ENCODE measurements at regions not wholly inside any gene's neighbourhood (a gene's known extent, or its start where the extent isn't known, plus 50 kb on each side); places are given as distances from the start of the nearest gene placed in this dataset.

GRCh38 chr11:25992294-25992693 is 339.6 kb upstream of the ANO3 start:
- TF ChIP-seq CTCF (IDR thresholded peaks at IDR 0.05; ENCODE audit: extremely low read depth, insufficient read depth, missing control alignments) = no peak
- DNase-seq (ENCODE audit: low spot score) = no peak
- in situ Hi-C loops (cut with MboI; ENCODE audit: low pct_unique_long_range_greater_than_20kb, low sequenced_read_pairs, unreplicated experiment) = no loop called here

GRCh38 chr11:25993016-25993415 is 338.9 kb upstream of the ANO3 start:
- TF ChIP-seq CTCF (IDR thresholded peaks at IDR 0.05; ENCODE audit: extremely low read depth, insufficient read depth, missing control alignments) = no peak
- in situ Hi-C loops (cut with MboI; ENCODE audit: low pct_unique_long_range_greater_than_20kb, low sequenced_read_pairs, unreplicated experiment) = no loop called here
- DNase-seq (ENCODE audit: low spot score) = no peak

- TF ChIP-seq CTCF (IDR thresholded peaks at IDR 0.05; ENCODE audit: extremely low read depth, insufficient read depth, missing control alignments) = no peak
- in situ Hi-C loops (cut with MboI; ENCODE audit: low pct_unique_long_range_greater_than_20kb, low sequenced_read_pairs, unreplicated experiment) = no loop called here
- no peak for DNase-seq (ENCODE audit: low spot score)
Observed at GRCh38 chr11:26011474-26011873, 320.5 kb upstream of the ANO3 start.

GRCh38 chr11:26014456-26015115 is 317.3 kb upstream of the ANO3 start:
- in situ Hi-C loops (cut with MboI; ENCODE audit: low pct_unique_long_range_greater_than_20kb, low sequenced_read_pairs, unreplicated experiment) = no loop called here
- TF ChIP-seq CTCF (IDR thresholded peaks at IDR 0.05; ENCODE audit: extremely low read depth, insufficient read depth, missing control alignments) = no peak
- DNase-seq (ENCODE audit: low spot score) = no peak

- in situ Hi-C loops (cut with MboI; ENCODE audit: low pct_unique_long_range_greater_than_20kb, low sequenced_read_pairs, unreplicated experiment) = no loop called here
- TF ChIP-seq CTCF (IDR thresholded peaks at IDR 0.05; ENCODE audit: extremely low read depth, insufficient read depth, missing control alignments) = no peak
- no peak for DNase-seq (ENCODE audit: low spot score)
Observed at GRCh38 chr11:26017322-26017860, 314.5 kb upstream of the ANO3 start.

GRCh38 chr11:26017903-26018302 is 314.0 kb upstream of the ANO3 start:
- TF ChIP-seq CTCF (IDR thresholded peaks at IDR 0.05; ENCODE audit: extremely low read depth, insufficient read depth, missing control alignments) = no peak
- DNase-seq (ENCODE audit: low spot score) = no peak
- in situ Hi-C loops (cut with MboI; ENCODE audit: low pct_unique_long_range_greater_than_20kb, low sequenced_read_pairs, unreplicated experiment) = no loop called here
